HG02973 (cell line): ENCODE measurements at regions not wholly inside any gene's neighbourhood (a gene's known extent, or its start where the extent isn't known, plus 50 kb on each side); places are given as distances from the start of the nearest gene placed in this dataset.
"Not testable (repeated sequence)": the region's sequence is repeated elsewhere in the genome, so short reads cannot be mapped to it uniquely, and the experiment has no call there.

ENCODE experiments used
- ATAC-seq: cut with Tn5 transposase; IDR thresholded peaks from one replicate; pipeline ENCODE4 v1.9.1; 2021; ENCODE audit warnings: moderate library complexity; ENCODE audit not compliant: unreplicated experiment

DNA sequence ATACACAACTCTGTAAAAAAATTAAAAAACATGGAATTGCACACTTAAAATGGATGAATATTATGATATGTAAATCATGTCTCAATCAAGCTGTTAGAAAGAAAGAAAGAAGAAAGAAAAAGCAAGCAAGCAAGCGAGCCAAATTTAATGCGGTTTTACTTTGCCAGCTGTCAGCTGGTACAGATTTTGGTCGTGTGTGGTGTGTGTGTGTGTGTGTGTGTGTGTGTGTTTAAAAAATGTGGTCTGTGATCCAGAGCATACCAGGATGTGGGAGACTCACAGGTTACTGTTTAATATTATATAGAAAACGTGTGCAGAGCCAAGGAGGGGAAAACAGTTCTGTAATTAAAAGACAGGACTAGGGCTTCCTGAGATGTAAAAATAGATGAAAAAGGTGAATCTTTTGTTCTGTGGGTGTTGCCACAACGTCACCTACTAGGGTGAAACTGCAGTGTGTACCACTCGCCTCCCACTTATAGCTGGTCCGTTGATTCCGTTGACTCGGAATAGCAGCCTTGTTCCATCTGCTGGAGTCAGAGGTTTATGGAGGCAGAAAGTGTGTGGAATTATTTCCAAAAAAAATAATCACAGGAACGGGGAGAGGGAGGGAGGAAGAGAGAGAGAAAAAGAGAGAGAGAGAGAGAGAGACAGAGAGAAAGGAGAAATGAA, 197.7 kb downstream of the BCAS1 start:
- ATAC-seq = no peak

GRCh38 chr20:53872081-53872541, 198.3 kb downstream of the BCAS1 start:
- ATAC-seq = no peak

- no peak for ATAC-seq
Measured at GRCh38 chr20:53871541-53871940, 198.9 kb downstream of the BCAS1 start.

DNA sequence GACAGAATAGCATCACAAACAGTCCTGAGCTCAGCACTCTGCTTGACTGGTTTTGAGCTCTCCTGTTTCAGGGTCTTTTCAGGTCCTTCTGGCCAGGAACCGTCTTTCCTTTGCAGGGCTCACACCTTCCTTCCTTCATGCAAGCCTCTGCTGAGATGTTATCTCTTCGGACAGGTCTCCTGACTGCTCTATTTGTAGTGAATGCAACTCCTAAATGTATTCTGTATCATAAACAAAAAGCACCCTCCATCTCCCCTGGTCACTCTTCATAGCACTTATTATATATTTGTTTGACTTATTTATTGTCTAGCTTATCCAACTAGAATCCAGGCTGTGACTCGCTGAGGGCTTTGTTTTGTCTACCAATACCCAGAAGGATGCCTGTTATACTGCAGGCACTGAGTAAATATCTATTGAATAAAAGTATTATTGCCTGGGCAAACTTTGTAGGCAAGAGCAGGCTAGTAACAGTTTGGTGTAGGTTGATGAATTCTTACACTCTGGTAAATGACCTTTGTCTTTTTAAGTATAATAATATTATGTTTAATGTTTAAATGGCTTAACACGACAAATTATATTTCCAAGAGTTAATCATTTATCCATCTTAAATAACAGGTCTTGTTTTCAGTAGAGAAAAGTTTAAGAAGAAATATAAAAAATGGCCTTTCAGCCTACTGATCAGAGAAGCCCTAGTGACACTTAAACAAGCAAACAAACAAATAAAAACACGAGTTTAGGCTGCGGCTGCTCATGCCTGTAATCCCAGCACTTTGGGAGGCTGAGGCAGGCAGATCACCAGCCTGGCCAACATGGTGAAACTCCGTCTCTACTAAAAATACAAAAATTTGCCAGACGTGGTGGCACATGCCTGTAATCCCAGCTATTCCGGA, 199.7 kb downstream of the BCAS1 start:
- ATAC-seq = no peak

GRCh38 chr20:53869466-53870258, 200.7 kb downstream of the BCAS1 start:
- ATAC-seq = peak; percentile 53

GRCh38 chr20:53867741-53868351, 202.5 kb downstream of the BCAS1 start:
- ATAC-seq = no peak

DNA sequence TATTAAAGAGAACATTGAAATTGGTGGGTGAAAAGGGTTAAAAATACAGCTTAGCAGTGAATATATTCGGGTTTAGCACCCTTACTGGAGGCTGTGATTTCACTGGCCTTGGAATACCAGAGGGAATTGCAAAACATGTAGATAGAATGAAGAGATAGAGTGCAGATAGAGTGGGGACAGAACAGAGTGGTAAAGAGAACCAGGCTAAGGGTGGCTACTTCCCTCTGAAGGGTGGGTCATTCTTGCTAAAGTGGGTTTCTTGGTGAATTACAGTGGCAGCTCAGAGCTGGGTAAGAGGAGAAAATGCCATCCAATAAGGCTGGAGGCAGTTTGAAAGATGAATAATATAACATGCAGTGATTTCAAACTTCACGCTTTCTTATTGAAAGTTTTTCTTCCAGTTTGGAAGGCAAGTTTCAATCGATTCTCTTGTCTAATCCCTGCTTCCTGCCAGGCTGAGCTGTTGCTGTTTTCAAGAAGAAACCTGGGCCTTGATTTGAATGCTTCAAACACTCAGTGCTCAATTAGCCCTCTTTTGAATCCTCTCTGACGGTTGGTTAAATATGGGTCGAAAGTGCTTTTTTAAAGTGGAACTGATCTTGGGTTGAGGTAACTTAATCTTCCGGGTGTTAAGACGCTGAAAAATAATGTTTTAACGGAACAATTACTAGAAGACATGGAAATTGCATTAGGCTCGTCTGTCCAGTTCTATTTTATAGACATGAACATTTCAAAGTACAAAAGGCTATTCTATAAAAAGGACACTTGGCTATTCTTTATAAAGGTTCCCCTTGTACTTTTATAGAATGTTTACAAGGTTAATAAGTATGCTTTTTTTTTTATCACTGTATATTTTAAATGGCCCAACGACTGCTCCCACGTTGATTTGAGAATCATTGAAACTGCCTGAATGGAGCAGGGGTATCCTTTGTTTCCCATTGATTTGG, 203.3 kb downstream of the BCAS1 start:
- peak; percentile 32 for ATAC-seq

DNA sequence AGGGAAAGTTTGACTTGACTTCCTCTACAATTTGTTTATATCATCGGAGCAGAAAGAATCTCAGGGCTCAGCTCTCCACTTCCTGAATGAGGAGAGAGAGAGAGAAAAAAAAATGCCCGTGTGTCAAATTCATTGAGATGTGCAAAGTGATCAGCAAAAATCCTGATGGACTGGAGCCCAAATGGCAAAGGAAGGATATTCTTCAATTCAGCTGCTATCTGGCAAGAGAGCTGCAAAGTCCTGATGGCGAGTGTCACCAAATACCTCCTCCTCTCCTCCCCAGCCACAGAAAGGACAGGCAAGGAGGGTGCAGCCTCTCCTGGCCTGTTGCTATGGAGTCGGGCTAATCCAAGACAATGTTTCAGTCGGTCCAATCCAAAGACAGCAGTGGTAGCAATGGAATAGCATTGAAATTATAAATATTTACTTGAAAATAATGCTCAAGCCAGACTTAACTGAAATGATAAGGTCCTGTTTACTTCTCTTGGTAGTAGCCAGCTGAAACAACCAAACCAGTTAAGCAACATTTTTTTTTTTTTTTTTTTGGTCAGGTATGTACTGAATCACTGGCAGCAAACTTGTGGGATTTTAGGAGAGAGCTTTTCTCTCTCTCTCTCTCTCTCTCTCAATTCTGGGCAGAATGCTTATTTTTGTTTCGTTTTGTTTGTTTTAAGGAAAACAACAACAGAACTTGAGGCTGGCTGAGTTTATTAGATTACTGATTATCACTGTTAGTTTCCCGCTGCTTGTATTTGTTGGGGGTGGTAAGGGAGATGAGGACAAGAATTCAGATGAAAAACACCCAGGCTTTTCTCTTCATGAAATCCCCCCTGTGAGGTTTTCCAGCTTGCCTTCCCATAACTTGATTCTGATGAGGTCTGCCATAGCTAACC, 204.2 kb downstream of the BCAS1 start:
- no peak for ATAC-seq

- not testable (repeated sequence) for ATAC-seq
Measured at GRCh38 chr20:53864765-53865683, 205.4 kb downstream of the BCAS1 start.

GRCh38 chr20:53863923-53864641, 206.3 kb downstream of the BCAS1 start:
- ATAC-seq = not testable (repeated sequence)

DNA sequence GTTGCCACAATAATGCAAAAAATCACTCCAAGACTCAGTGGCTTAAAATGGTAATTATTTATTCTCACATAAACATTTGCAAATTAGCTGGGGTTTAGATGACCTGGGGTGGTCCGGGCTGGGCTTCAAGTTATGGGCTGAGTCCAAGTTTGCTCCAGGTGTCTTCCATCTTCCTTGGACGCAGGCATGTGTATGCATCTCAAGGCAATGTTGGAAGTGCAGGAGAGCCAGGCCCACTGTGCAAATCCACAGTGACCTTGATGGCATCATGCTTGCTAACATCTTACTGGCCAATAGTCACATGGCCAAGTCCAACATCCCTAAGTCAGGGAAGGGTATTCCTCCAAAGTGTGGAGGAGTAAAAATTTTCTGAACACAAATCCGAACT, 206.9 kb downstream of the BCAS1 start:
- not testable (repeated sequence) for ATAC-seq

DNA sequence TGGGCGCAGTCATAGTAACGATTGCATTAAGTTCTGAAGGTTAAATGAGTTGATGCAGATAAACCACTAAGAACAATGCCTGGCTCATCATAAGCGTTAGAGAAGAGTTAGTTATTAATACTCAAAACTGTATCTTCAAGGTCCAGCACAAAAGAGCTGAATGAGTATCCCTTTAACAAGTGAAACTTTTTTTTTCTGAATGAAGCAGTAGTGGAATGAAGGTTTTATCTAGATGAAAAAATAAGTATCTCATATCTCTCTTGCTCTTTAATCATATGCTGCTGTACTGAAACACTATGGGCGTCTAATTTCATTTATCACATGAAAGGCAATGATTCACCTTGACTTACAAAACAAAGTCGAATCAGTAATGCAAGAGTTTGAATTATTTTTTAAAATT, 207.4 kb downstream of the BCAS1 start:
- ATAC-seq = not testable (repeated sequence)

- not testable (repeated sequence) for ATAC-seq
Measured at GRCh38 chr20:53862490-53862889, 207.9 kb downstream of the BCAS1 start.

DNA sequence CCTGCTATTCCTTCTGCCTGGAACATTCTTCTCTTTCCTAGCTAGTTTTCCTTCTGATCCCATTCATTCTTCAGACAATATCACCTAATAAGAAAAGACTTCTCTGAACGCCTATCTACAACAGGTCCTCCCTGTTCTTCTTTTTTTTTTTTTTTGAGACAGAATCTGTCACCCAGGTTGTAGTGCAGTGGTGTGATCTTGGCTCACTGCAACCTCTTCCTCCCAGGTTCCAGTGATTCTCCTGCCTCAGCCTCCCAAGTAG, 208.3 kb downstream of the BCAS1 start:
- not testable (repeated sequence) for ATAC-seq

GRCh38 chr20:53859684-53860083, 210.7 kb downstream of the BCAS1 start:
- ATAC-seq = no peak

- ATAC-seq = not testable (repeated sequence)
Measured at GRCh38 chr20:53859009-53859408, 211.4 kb downstream of the BCAS1 start.

- ATAC-seq = not testable (repeated sequence)
Measured at GRCh38 chr20:53858516-53858915, 211.9 kb downstream of the BCAS1 start.
